GM12874 (cell line): ENCODE measurements at regions not wholly inside any gene's neighbourhood (a gene's known extent, or its start where the extent isn't known, plus 50 kb on each side); places are given as distances from the start of the nearest gene placed in this dataset.

Source experiments
- CTCF ChIP-seq: IDR thresholded peaks from 2 replicates; pipeline ENCODE4 v1.5.1; 2011; ENCODE audit warnings: low read depth, mild to moderate bottlenecking, control low read depth, low read length, moderate library complexity; ENCODE audit not compliant: insufficient read depth

GRCh38 chr7:26522633-26523032 lies 231.0 kb downstream of the SNX10 start:
- no peak for TF ChIP-seq CTCF

DNA sequence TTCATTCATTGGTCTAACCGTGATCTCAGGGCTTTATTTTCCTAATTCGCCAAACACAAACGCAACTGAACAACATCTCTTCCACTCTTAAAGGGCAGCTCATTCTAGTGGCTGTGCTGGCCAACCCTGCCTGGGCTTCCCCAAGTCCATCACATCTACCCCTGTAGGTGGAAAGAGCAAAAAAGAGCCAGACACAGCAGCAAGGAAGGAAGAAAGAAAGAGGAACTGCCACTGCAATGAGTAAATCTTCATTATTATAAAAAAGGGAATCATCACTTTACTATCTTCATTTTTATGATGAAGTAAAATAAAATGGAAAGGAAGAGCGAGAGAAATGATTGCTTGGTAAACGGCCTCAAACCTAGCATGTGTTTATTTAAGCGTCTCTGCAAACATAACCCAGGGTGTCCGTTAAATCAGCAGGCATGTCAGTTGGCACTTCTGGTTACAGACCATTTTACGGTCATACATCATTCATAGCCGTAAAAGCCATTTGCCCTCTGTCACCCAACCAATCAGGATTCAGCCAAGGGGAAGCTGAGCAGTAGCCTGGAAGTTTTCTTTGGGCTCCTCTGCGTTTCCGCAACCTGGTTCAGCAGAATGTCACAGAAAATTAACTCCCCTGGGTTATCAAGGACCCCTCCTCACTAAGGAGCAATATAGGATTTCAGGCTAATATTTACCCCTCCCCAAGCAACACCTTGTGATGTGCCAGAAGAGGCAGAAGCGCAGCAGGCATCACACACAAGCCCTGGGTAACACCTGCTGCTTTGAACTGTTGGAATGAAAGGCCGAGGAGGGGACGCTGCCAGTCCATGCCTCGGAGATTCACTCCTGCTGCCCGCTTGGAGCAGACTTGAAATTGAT lies 234.0 kb downstream of the SNX10 start:
- TF ChIP-seq CTCF, result no peak

- TF ChIP-seq CTCF, result no peak
Measured at GRCh38 chr7:26526265-26526587, 234.6 kb downstream of the SNX10 start.

- no peak for TF ChIP-seq CTCF
Measured at GRCh38 chr7:26531926-26532325, 240.3 kb downstream of the SNX10 start.

GRCh38 chr7:26532471-26532870 lies 240.8 kb downstream of the SNX10 start:
- no peak for TF ChIP-seq CTCF

DNA sequence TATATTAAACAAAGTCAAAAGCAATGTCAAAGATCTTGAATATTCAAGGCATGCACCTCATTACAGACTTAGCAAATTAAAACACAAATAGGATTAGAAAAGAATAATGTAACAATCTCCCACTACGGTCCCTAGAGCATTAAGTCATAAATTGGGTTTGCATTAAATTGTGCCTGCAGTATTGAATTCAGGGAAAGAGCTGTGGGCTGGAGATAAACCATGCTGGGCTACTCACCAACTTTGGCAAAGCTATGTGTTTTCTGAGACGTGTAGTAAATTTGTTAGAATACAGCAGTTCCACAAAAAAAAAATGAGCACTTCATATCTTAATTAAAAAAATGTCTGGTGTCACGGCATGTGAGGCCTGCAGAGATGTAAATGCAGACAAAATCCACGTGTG lies 241.6 kb downstream of the SNX10 start:
- no peak for TF ChIP-seq CTCF

GRCh38 chr7:26534649-26535482 lies 243.2 kb downstream of the SNX10 start:
- TF ChIP-seq CTCF, result no peak
